H1 (cell line): ENCODE measurements at regions not wholly inside any gene's neighbourhood (a gene's known extent, or its start where the extent isn't known, plus 50 kb on each side); places are given as distances from the start of the nearest gene placed in this dataset.

Source experiments
- CTCF ChIA-PET: fragments of 300-600 bp; sonication (Branson Sonifier 250); formaldehyde crosslinking; loops from one replicate; lab custom pipeline; 2021; ENCODE audit not compliant: partially characterized antibody; lab: Charles Lee
- POLR2A ChIA-PET: fragments of 300-600 bp; sonication (Branson Sonifier 250); formaldehyde crosslinking; loops from one replicate; lab custom pipeline; 2021; ENCODE audit warnings: inconsistent platforms; ENCODE audit not compliant: partially characterized antibody; lab: Charles Lee
- DNase-seq, 2 experiments: peaks; one replicate each; pipeline versions ENCODE4 v3.0.0 to v3.0.0-alpha.2; 2010 to 2022; ENCODE audit warnings: low spot score in 2 of 2, low read depth in 1 of 2, mixed read lengths in 1 of 2
- FAIRE-seq: peaks from 2 replicates; lab custom pipeline; 2011; peaks lifted over from hg19 to GRCh38; lab: Jason Lieb, UNC
- H2AFZ ChIP-seq: 2 replicates; pipeline ENCODE4 v1.8.1; 2012; ENCODE audit warnings: low read length, inconsistent platforms
- H2AK5ac ChIP-seq: 2 replicates; pipeline ENCODE4 v1.6.1; 2013; ENCODE audit warnings: low read depth, low read length
- H2BK120ac ChIP-seq: replicated peaks from 2 replicates; pipeline ENCODE3; 2013; ENCODE audit warnings: low read depth, low read length, inconsistent platforms
- H2BK12ac ChIP-seq: 2 replicates; pipeline ENCODE4 v1.6.1; 2013; ENCODE audit warnings: low read depth, low read length
- H2BK15ac ChIP-seq: 2 replicates; pipeline ENCODE4 v1.6.1; 2013; ENCODE audit warnings: low read length
- H2BK20ac ChIP-seq: 2 replicates; pipeline ENCODE4 v1.6.1; 2013; ENCODE audit warnings: low read length
- H2BK5ac ChIP-seq: 2 replicates; pipeline ENCODE4 v1.6.1; 2013; ENCODE audit warnings: low read depth, low read length
- H3K14ac ChIP-seq: 2 replicates; pipeline ENCODE4 v1.6.1; 2013; ENCODE audit warnings: inconsistent platforms; ENCODE audit not compliant: insufficient read length
- H3K18ac ChIP-seq: 2 replicates; pipeline ENCODE4 v1.6.1; 2013; ENCODE audit warnings: low read length; ENCODE audit errors: extremely low read depth
- H3K23ac ChIP-seq: 2 replicates; pipeline ENCODE4 v1.6.1; 2013; ENCODE audit warnings: inconsistent platforms; ENCODE audit not compliant: insufficient read length
- H3K23me2 ChIP-seq: 2 replicates; pipeline ENCODE4 v1.6.1; 2013; ENCODE audit warnings: low read depth, low read length
- H3K27ac ChIP-seq: 2 replicates; pipeline ENCODE4 v1.6.1; 2011; ENCODE audit warnings: low read depth, low read length, inconsistent platforms
- H3K27me3 ChIP-seq, 4 experiments: replicated peaks in 1 of 4; 1 replicate in 1 of 4; 2 replicates in 3 of 4; pipeline versions ENCODE4 v1.6.1 to v1.8.1; 2011 to 2013; ENCODE audit warnings: low read length in 3 of 4, mild to moderate bottlenecking in 3 of 4, inconsistent platforms in 2 of 4, mixed read lengths in 2 of 4, moderate library complexity in 1 of 4; ENCODE audit not compliant: control insufficient read depth in 3 of 4, insufficient read depth in 3 of 4; ENCODE audit errors: extremely low read depth in 1 of 4
- H3K36me3 ChIP-seq, 4 experiments: 2 replicates each; pipeline versions ENCODE4 v1.6.1 to v1.8.1; 2011 to 2013; ENCODE audit warnings: mild to moderate bottlenecking in 4 of 4, low read length in 3 of 4, moderate library complexity in 2 of 4, control low read depth in 1 of 4, inconsistent platforms in 1 of 4; ENCODE audit not compliant: insufficient read depth in 4 of 4, control insufficient read depth in 2 of 4
- H3K4ac ChIP-seq: replicated peaks from 2 replicates; pipeline ENCODE3; 2013; ENCODE audit warnings: low read length, low read depth, mixed read lengths, inconsistent platforms; ENCODE audit not compliant: insufficient read length
- H3K4me1 ChIP-seq, 4 experiments: replicated peaks in 1 of 4; 1 replicate in 1 of 4; 2 replicates in 3 of 4; pipeline versions ENCODE4 v1.6.1 to v1.8.1; 2011 to 2013; ENCODE audit warnings: low read length in 3 of 4, inconsistent platforms in 2 of 4, mixed read lengths in 1 of 4; ENCODE audit not compliant: insufficient read depth in 4 of 4, control insufficient read depth in 3 of 4
- H3K4me2 ChIP-seq, 2 experiments: 2 replicates each; pipeline versions ENCODE4 v1.6.1 to v1.8.1; 2011 to 2013; ENCODE audit warnings: low read depth in 2 of 2, low read length in 2 of 2, control low read depth in 1 of 2, inconsistent platforms in 1 of 2, mild to moderate bottlenecking in 1 of 2; ENCODE audit not compliant: insufficient read depth in 1 of 2
- H3K4me3 ChIP-seq, 4 experiments: fragments of 200-600, 300-600 bp in 1 of 4; sonication (generic), shearing (Covaris generic), sonication (Bioruptor Twin) in 1 of 4; 2 replicates each; pipeline versions ENCODE4 v1.5.1 to v1.8.1; 2011 to 2016; ENCODE audit warnings: low read length in 4 of 4, low read depth in 3 of 4, control low read depth in 2 of 4, inconsistent platforms in 2 of 4, mild to moderate bottlenecking in 2 of 4, mixed read lengths in 1 of 4, moderate library complexity in 1 of 4; ENCODE audit not compliant: insufficient read depth in 2 of 4; ENCODE audit errors: extremely low read depth in 1 of 4
- H3K56ac ChIP-seq: replicated peaks from 2 replicates; pipeline ENCODE3; 2013; ENCODE audit warnings: low read depth, mild to moderate bottlenecking, mixed read lengths, low read length, inconsistent platforms; ENCODE audit not compliant: insufficient read length
- H3K79me1 ChIP-seq: 2 replicates; pipeline ENCODE4 v1.6.1; 2013; ENCODE audit warnings: low read depth, low read length, control low read depth
- H3K79me2 ChIP-seq, 2 experiments: 2 replicates each; pipeline versions ENCODE4 v1.6.1 to v1.8.1; 2012 to 2013; ENCODE audit warnings: low read length in 2 of 2, mild to moderate bottlenecking in 2 of 2, inconsistent platforms in 1 of 2; ENCODE audit not compliant: insufficient read depth in 2 of 2, control insufficient read depth in 1 of 2
- H3K9ac ChIP-seq, 4 experiments: replicated peaks in 1 of 4; 1 replicate in 1 of 4; 2 replicates in 3 of 4; pipeline versions ENCODE4 v1.6.1 to v1.8.1; 2011 to 2013; ENCODE audit warnings: low read depth in 3 of 4, low read length in 3 of 4, control low read depth in 2 of 4, mild to moderate bottlenecking in 2 of 4, moderate library complexity in 2 of 4, inconsistent platforms in 1 of 4; ENCODE audit errors: extremely low read depth in 1 of 4
- H3K9me3 ChIP-seq, 2 experiments: 2 replicates each; pipeline versions ENCODE4 v1.6.1 to v1.8.1; 2012 to 2013; ENCODE audit warnings: mild to moderate bottlenecking in 2 of 2, moderate library complexity in 2 of 2, control low read depth in 1 of 2, inconsistent platforms in 1 of 2, low read depth in 1 of 2, low read length in 1 of 2, mixed read lengths in 1 of 2; ENCODE audit not compliant: insufficient read depth in 2 of 2
- H4K20me1 ChIP-seq, 2 experiments: replicated peaks in 1 of 2; 2 replicates each; pipeline versions ENCODE3 to v1.8.1; 2011 to 2013; ENCODE audit warnings: inconsistent platforms in 2 of 2, low read length in 2 of 2, mild to moderate bottlenecking in 1 of 2; ENCODE audit not compliant: insufficient read depth in 2 of 2, control insufficient read depth in 1 of 2
- H4K5ac ChIP-seq: 2 replicates; pipeline ENCODE4 v1.6.1; 2013; ENCODE audit warnings: low read length, low read depth, mixed read lengths, inconsistent platforms; ENCODE audit not compliant: insufficient read length
- H4K8ac ChIP-seq: 2 replicates; pipeline ENCODE4 v1.8.0; 2013; ENCODE audit warnings: mild to moderate bottlenecking, moderate library complexity, low read length, inconsistent platforms; ENCODE audit not compliant: insufficient read depth; ENCODE audit errors: extremely low read depth
- H4K91ac ChIP-seq: replicated peaks from 2 replicates; pipeline ENCODE3; 2013; ENCODE audit warnings: low read length, mixed read lengths, inconsistent platforms; ENCODE audit not compliant: insufficient read length
- CBX5 ChIP-seq: fragments of 300-800, 300-1000 bp; sonication (generic); IDR thresholded peaks from 2 replicates; pipeline ENCODE4 v1.7.1; 2016; ENCODE audit warnings: antibody characterized with exemption, low read length, low read depth
- CBX8 ChIP-seq: fragments of 300-800, 300-1000 bp; sonication (generic); IDR thresholded peaks from 2 replicates; pipeline ENCODE4 v1.7.1; 2016; ENCODE audit warnings: low read depth, low read length, borderline replicate concordance
- EGR1 ChIP-seq: IDR thresholded peaks from 2 replicates; pipeline ENCODE4 v1.6.1; 2011; ENCODE audit warnings: low read depth, low read length, borderline replicate concordance
- FOSL1 ChIP-seq: IDR thresholded peaks from 2 replicates; pipeline ENCODE4 v1.6.1; 2011; ENCODE audit warnings: mild to moderate bottlenecking, low read depth, low read length, moderate library complexity; ENCODE audit not compliant: insufficient read depth
- GABPA ChIP-seq: IDR thresholded peaks from 2 replicates; pipeline ENCODE4 v1.6.1; 2011; ENCODE audit warnings: mild to moderate bottlenecking, low read length, moderate library complexity, borderline replicate concordance; ENCODE audit not compliant: insufficient read depth
- KDM1A ChIP-seq: fragments of 200-600, 300-600 bp; sonication (generic); IDR thresholded peaks from 2 replicates; pipeline ENCODE4 v1.7.1; 2016; ENCODE audit warnings: mild to moderate bottlenecking, low read length, borderline replicate concordance
- POLR2A ChIP-seq, 2 experiments: IDR thresholded peaks; 1 replicate in 1 of 2; 2 replicates in 1 of 2; pipeline ENCODE4 v1.6.1; 2011; ENCODE audit warnings: low read depth in 2 of 2, low read length in 2 of 2, mild to moderate bottlenecking in 2 of 2; ENCODE audit errors: control extremely low read depth in 1 of 2
- RAD21 ChIP-seq, 2 experiments: IDR thresholded peaks in 1 of 2; conservative IDR thresholded peaks in 1 of 2; 2 replicates each; pipeline ENCODE4 v1.6.1; 2011; ENCODE audit warnings: low read depth in 2 of 2, low read length in 2 of 2, improper control_type of control experiment in 1 of 2, inconsistent platforms in 1 of 2, mild to moderate bottlenecking in 1 of 2, moderate library complexity in 1 of 2
- SAP30 ChIP-seq: fragments of 300-600 bp; sonication (generic); IDR thresholded peaks from 2 replicates; pipeline ENCODE4 v1.7.1; 2012; ENCODE audit warnings: low read length, moderate library complexity, mild to moderate bottlenecking, inconsistent platforms; ENCODE audit not compliant: insufficient read depth, insufficient replicate concordance
- SIRT6 ChIP-seq: IDR thresholded peaks from one replicate; pipeline ENCODE4 v1.7.1; 2012; ENCODE audit warnings: low read length, inconsistent platforms
- SP4 ChIP-seq: IDR thresholded peaks from 2 replicates; pipeline ENCODE4 v1.6.1; 2012; ENCODE audit warnings: low read length, inconsistent platforms
- SRF ChIP-seq: IDR thresholded peaks from 2 replicates; pipeline ENCODE4 v1.6.1; 2011; ENCODE audit warnings: mild to moderate bottlenecking, low read depth, low read length, moderate library complexity
- YY1 ChIP-seq: IDR thresholded peaks from 2 replicates; pipeline ENCODE4 v1.6.1; 2011; ENCODE audit warnings: low read depth, mild to moderate bottlenecking, low read length
- WGBS, 2 experiments: shearing (Covaris generic) in 1 of 2; methylation state at CpG; one replicate each; pipeline versions ENCODE4 v1.1.6 to v1.1.7; 2013 to 2015; ENCODE audit warnings: low lambda C conversion rate in 2 of 2, mixed read lengths in 2 of 2, inconsistent platforms in 1 of 2, low coverage in 1 of 2, missing lambda C conversion rate in 1 of 2; ENCODE audit not compliant: insufficient replicate concordance in 2 of 2, insufficient coverage in 1 of 2, insufficient read length in 1 of 2; ENCODE audit errors: extremely low coverage in 1 of 2, missing lambda C conversion rate in 1 of 2; 5-methylcytosine and 5-hydroxymethylcytosine counted together

DNA sequence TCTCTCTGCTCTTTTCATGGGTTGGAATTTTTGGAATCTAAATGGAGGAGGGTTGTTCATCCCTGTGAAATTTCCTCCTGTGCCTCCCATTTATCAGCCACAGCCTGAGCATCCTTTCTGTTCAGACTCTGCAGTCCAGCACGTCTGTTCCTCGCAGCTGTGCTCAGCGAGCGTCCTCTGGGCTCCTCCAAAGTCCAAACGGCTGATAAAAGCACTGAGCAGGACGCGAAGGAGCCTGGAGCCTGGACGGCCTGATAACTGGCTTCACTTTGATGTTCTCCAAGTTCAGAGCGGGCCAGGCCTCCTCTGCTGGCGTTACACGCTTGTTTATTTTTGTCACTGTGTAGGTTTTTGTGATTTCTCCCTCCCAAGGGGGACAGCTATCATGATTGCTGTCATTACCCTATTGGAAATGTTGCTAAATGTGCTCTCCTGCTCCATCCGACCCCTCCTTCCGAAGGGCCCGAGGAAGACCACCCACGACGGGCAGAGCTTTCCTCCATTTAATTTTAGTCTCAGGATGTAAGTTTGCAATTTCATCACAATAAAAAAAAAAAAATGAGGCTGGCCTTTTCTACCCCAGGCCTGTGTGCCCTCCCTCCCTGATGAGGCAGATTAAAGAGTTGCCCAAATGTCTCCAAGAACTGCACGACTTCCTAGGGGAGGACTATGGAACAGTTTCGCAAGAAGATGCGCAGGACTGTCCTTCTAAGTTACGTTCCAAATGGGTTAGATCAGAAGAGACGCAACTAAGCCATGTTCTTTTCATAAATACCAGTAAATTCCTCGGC is 290.5 kb upstream of the FOXF1 start:
- H3K9ac ChIP-seq, result no peak overlapping the region
- H3K4me3 ChIP-seq, result no peak overlapping the region
- H3K18ac ChIP-seq, result no peak overlapping the region
- ChIA-PET POLR2A (no interaction called here), CTCF (interaction anchor here (0.7 kb wide), 1 partner anchor 670 kb away, joined by 3 read pairs; no protein-coding TSS in a partner anchor)
- H3K56ac ChIP-seq, result no peak overlapping the region
- no peak overlapping the region for H2BK15ac ChIP-seq
- H3K9me3 ChIP-seq, result no peaks in the 10 kb centered on the region
- no peak overlapping the region for H3K4ac ChIP-seq
- H3K79me2 ChIP-seq, result no peaks in the 10 kb centered on the region
- no peak overlapping the region for H3K23ac ChIP-seq
- no peak overlapping the region for H2BK12ac ChIP-seq
- no peak overlapping the region for H3K4me2 ChIP-seq
- no peak overlapping the region for H2BK120ac ChIP-seq
- H3K4me1 ChIP-seq, result no peaks in the 10 kb centered on the region; a peak in 1 of 7 replicates
- no peak overlapping the region for H2AK5ac ChIP-seq
- no peak overlapping the region for H4K5ac ChIP-seq
- H4K8ac ChIP-seq, result peak overlapping the region; percentile 31; the same call in 1 of the 2 replicates
- H3K79me1 ChIP-seq, result no peaks in the 10 kb centered on the region
- H3K23me2 ChIP-seq, result peaks cover 5% of the 10 kb centered on the region; the same call in 1 of the 2 replicates
- no peaks in the 10 kb centered on the region for H4K20me1 ChIP-seq
- no peak overlapping the region for H3K27ac ChIP-seq
- no peak overlapping the region for H2BK5ac ChIP-seq
- H2AFZ ChIP-seq, result no peak overlapping the region
- H3K14ac ChIP-seq, result no peak overlapping the region
- H2BK20ac ChIP-seq, result no peak overlapping the region
- DNase-seq, result no peak
- H3K36me3 ChIP-seq, result no peaks in the 10 kb centered on the region
- FAIRE-seq, result no peak
- 92% methylated on average over 22 of the region's 22 CpGs; no CpG with 5 or more reads in 1 of the 2 experiments for WGBS, 2 experiments
- no peak overlapping the region for H4K91ac ChIP-seq
- H3K27me3 ChIP-seq, result no peaks in the 10 kb centered on the region; a peak in 2 of 7 replicates
- no peak for TF ChIP-seq POLR2A (IDR thresholded peaks at IDR 0.05; ENCODE audit: control extremely low read depth in 1 of 2, low read depth in 2 of 2, low read length in 2 of 2)
- no peak for TF ChIP-seq EGR1
- TF ChIP-seq SAP30, result no peak
- TF ChIP-seq YY1, result no peak
- no peak for TF ChIP-seq RAD21 (IDR thresholded peaks at IDR 0.05 in 1 of 2, conservative IDR thresholded peaks at IDR 0.05 in 1 of 2; ENCODE audit: low read depth in 2 of 2, low read length in 2 of 2)
- no peak for TF ChIP-seq CBX5
- TF ChIP-seq KDM1A, result no peak
- TF ChIP-seq GABPA, result no peak
- no peak for TF ChIP-seq CBX8
- no peak for TF ChIP-seq FOSL1
- TF ChIP-seq SRF, result no peak
- no peak for TF ChIP-seq SP4
- TF ChIP-seq SIRT6, result no peak
